ENCODE measurements at regions not wholly inside any gene's neighbourhood (a gene's known extent, or its start where the extent isn't known, plus 50 kb on each side); places are given as distances from the start of the nearest gene placed in this dataset.

- Histone ChIP-seq H3K9ac (ENCODE audit: low read length) (no peak overlapping the region), H3K9me3 (ENCODE audit: low read length) (no peaks in the 10 kb centered on the region), H3F3A (ENCODE audit: low read length, unreplicated experiment) (no peaks in the 10 kb centered on the region), H2AFZ (ENCODE audit: low read length) (no peak overlapping the region), H3K9me2 (replicated peaks; ENCODE audit: low read length) (no peaks in the 10 kb centered on the region), H3K4me1 (ENCODE audit: insufficient read depth, low read length) (peaks cover 8% of the 10 kb centered on the region; the same call in 1 of the 2 replicates), H4K20me1 (ENCODE audit: low read length) (no peaks in the 10 kb centered on the region), H3K4me3 (ENCODE audit: low read length) (no peak overlapping the region), H3K27ac (ENCODE audit: low read length) (no peak overlapping the region), H3K4me2 (ENCODE audit: low read length) (no peak overlapping the region), H3K36me3 (ENCODE audit: low read depth, low read length) (no peaks in the 10 kb centered on the region), H3K79me2 (ENCODE audit: low read length) (peaks cover 39% of the 10 kb centered on the region), H3K27me3 (ENCODE audit: low read length) (no peaks in the 10 kb centered on the region)
- DNase-seq, result no peak
- intact Hi-C loops (cut with micrococcal nuclease), result no loop called here
- TF ChIP-seq EZH2 (IDR thresholded peaks at IDR 0.05; ENCODE audit: low read length, unreplicated experiment), result no peak
- no peak for TF ChIP-seq EZH2phosphoT487 (IDR thresholded peaks at IDR 0.05; ENCODE audit: borderline replicate concordance, low read length)
- no peak for TF ChIP-seq CTCF (conservative IDR thresholded peaks at IDR 0.05; ENCODE audit: low read depth, low read length)
- no peak for ATAC-seq
- no TSS peak for BruUV-seq (replicated peaks)
- ChIA-PET CTCF (no interaction called here), POLR2A (ENCODE audit: unreplicated experiment) (no interaction called here)
These were observed 249.3 kb downstream of the MRTFB start for GRCh38 chr16:14320406-14320805.

Measured in PC-3 (cell line).